ENCODE measurements at regions not wholly inside any gene's neighbourhood (a gene's known extent, or its start where the extent isn't known, plus 50 kb on each side); places are given as distances from the start of the nearest gene placed in this dataset.

DNA sequence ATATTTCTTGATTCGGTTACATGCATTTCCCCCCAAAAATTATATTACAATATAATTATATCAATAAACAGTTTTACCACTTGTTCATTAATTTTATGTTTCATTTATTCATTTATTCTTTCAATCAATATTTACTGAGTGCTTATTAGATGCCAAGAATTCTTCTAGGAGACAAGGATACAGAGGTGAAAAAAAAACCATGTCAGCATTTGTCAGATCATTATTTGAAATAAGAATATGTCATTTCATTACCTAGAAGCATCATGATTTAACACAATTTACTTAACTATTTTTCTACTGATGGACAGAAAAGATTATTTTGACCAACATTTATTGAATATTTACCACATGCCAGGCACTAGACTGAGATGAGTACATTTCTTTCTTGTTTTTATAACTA, 512.7 kb downstream of the LMO4 start:
- no peaks in the 10 kb centered on the region for H3K36me3 ChIP-seq
- intact Hi-C loops (cut with DNase I; ENCODE audit: low total_unique reads) = no loop called here
- no peak for TF ChIP-seq POLR2A (IDR thresholded peaks at IDR 0.05)

DNA sequence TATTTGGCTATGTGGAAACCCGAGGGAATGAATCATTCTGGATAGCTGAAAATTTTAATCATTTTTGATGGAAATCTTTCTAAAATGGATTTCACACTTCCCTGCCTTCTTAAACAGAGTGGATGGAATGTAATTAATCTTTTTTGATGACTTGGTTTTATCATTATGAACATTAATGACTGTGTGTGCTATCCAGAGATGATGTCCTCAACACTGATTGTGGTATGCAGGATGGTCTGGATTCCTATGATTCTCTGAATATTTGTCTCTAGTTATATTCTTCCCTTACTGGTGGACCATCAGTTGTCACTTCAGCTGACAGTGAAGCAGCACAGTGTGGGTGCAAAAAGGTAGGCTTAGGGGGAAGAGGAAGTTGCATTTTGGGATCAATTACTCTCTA, 513.5 kb downstream of the LMO4 start:
- Histone ChIP-seq H3K9me3 (no peaks in the 10 kb centered on the region), H3K27me3 (replicated peaks in 1 of 7) (no peaks in the 10 kb centered on the region), H3K4me1 (no peaks in the 10 kb centered on the region), H3K4me3 (no peak overlapping the region), H3K27ac (no peak overlapping the region), H3K36me3 (no peaks in the 10 kb centered on the region)
- TF ChIP-seq POLR2A (IDR thresholded peaks at IDR 0.05) (no peak), POLR2AphosphoS5 (IDR thresholded peaks at IDR 0.05) (no peak)
- TF ChIP-seq, protein P1, sequence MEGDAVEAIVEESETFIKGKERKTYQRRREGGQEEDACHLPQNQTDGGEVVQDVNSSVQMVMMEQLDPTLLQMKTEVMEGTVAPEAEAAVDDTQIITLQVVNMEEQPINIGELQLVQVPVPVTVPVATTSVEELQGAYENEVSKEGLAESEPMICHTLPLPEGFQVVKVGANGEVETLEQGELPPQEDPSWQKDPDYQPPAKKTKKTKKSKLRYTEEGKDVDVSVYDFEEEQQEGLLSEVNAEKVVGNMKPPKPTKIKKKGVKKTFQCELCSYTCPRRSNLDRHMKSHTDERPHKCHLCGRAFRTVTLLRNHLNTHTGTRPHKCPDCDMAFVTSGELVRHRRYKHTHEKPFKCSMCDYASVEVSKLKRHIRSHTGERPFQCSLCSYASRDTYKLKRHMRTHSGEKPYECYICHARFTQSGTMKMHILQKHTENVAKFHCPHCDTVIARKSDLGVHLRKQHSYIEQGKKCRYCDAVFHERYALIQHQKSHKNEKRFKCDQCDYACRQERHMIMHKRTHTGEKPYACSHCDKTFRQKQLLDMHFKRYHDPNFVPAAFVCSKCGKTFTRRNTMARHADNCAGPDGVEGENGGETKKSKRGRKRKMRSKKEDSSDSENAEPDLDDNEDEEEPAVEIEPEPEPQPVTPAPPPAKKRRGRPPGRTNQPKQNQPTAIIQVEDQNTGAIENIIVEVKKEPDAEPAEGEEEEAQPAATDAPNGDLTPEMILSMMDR (IDR thresholded peaks at IDR 0.05 in 8 of 11, conservative IDR thresholded peaks at IDR 0.05 in 3 of 11) = no peak
- WGBS, 5 donors = 73 to 88% (median 78%) methylated on average over 1 of the region's 1 CpG
- intact Hi-C loops (cut with DNase I; ENCODE audit: low total_unique reads) = no loop called here
- no peak for DNase-seq

More for the DNA sequence above, 512.7 kb downstream of the LMO4 start:
- no peak overlapping the region for H3K27ac ChIP-seq
- H3K4me3 ChIP-seq = no peak overlapping the region
- no peak for DNase-seq
- no peaks in the 10 kb centered on the region for H3K27me3 ChIP-seq (replicated peaks in 1 of 7)
- WGBS, 5 donors = 70 to 81% (median 78%) methylated on average over 1 of the region's 1 CpG
- H3K4me1 ChIP-seq = no peaks in the 10 kb centered on the region
- H3K9me3 ChIP-seq = no peaks in the 10 kb centered on the region

DNA sequence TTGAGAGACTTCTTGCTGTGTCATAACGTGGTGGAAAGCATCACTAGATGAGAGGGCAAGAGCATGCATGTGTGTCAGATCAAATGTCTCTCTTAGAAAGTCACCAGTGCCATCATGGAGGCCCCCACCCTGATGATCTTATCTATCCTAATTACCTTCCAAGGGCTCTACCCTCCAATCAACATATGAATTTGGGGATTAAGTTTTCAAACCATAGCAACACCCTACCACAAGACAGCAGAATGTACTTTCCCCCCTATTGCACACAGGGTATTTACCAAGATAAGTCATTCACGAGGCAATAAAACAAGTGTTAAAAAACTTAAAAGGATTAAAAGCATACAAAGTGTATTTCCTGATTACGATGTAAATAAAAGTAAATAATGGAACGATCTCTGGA, 515.6 kb downstream of the LMO4 start:
- intact Hi-C loops (cut with DNase I; ENCODE audit: low total_unique reads) = no loop called here
- 63 to 83% (median 74%) methylated on average over 4 of the region's 4 CpGs for WGBS, 5 donors
- Histone ChIP-seq H3K9me3 (no peaks in the 10 kb centered on the region), H3K27ac (no peak overlapping the region), H3K4me3 (no peak overlapping the region), H3K27me3 (replicated peaks in 1 of 7) (no peaks in the 10 kb centered on the region), H3K4me1 (no peaks in the 10 kb centered on the region), H3K36me3 (no peaks in the 10 kb centered on the region)
- no peak for DNase-seq
- TF ChIP-seq POLR2AphosphoS5 (IDR thresholded peaks at IDR 0.05) (no peak), POLR2A (IDR thresholded peaks at IDR 0.05) (no peak)
- TF ChIP-seq, protein P1 (IDR thresholded peaks at IDR 0.05 in 8 of 11, conservative IDR thresholded peaks at IDR 0.05 in 3 of 11) = no peak

GRCh38 chr1:87851490-87851889, 522.8 kb downstream of the LMO4 start:
- 90 to 94% (median 91%) methylated on average over 5 of the region's 5 CpGs for WGBS, 5 donors
- Histone ChIP-seq H3K36me3 (no peaks in the 10 kb centered on the region), H3K4me1 (no peaks in the 10 kb centered on the region), H3K27ac (no peak overlapping the region), H3K4me3 (no peak overlapping the region), H3K9me3 (no peaks in the 10 kb centered on the region), H3K27me3 (replicated peaks in 1 of 7) (no peaks in the 10 kb centered on the region)
- no peak for DNase-seq
- intact Hi-C loops (cut with DNase I; ENCODE audit: low total_unique reads) = no loop called here
- no peak for TF ChIP-seq POLR2A (IDR thresholded peaks at IDR 0.05)
- no peak for TF ChIP-seq POLR2AphosphoS5 (IDR thresholded peaks at IDR 0.05)
- TF ChIP-seq, protein P1 (IDR thresholded peaks at IDR 0.05 in 8 of 11, conservative IDR thresholded peaks at IDR 0.05 in 3 of 11) = no peak
